ENCODE measurements at regions not wholly inside any gene's neighbourhood (a gene's known extent, or its start where the extent isn't known, plus 50 kb on each side); places are given as distances from the start of the nearest gene placed in this dataset.

DNA sequence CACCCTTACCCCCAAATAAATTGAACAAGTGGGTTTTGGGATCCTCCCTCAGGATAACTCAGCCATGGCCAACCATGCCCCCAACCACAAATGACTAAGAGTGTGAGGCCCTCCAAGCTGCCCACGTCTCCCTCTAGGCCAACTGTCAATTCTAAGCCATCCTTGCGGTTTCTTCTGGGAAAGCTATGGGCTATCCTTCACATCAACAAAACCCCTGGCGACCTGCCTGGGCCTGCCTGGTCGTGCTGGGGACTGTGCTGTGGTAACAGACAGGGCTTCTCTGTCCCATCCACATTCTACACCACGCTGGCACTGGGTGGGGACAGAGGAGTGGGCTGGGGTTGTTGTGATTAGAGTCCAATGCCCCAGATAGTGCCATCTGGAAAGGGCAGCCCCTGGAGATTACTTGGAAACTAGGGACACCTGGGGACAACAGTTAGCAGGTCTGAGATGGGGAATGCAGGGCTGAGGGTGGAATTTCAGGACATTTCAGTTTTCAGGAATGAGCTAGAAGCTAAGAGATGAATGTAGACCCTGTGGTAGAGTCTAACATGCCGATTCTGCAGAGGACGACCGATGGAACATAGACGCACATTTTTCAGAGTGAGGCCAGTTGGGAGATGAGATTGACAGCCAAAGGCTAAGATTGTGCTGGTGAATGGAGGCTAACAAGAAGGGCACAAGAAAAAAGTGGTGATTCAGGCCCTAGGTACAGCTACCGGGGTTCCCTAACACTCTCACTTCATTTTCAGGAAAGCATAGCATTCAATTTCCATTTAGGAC, 131.9 kb downstream of the RASSF10 start:
- DNase-seq (ENCODE audit: low read depth, low spot score) (no peak), ATAC-seq (no peak)
- BruUV-seq (replicated peaks) = no TSS peak
- intact Hi-C loops (cut with micrococcal nuclease; ENCODE audit: unreplicated experiment) (no loop called here), in situ Hi-C loops (cut with HindIII; ENCODE audit: low pct_unique_long_range_greater_than_20kb, low sequenced_read_pairs) (no loop called here)
- no peak overlapping the region for H3K4me3 ChIP-seq (ENCODE audit: low read depth in 2 of 2, low read length in 2 of 2)
- H3K36me3 ChIP-seq (ENCODE audit: control insufficient read depth, insufficient read depth, low read length) = no peaks in the 10 kb centered on the region
- TF ChIP-seq, protein P1, sequence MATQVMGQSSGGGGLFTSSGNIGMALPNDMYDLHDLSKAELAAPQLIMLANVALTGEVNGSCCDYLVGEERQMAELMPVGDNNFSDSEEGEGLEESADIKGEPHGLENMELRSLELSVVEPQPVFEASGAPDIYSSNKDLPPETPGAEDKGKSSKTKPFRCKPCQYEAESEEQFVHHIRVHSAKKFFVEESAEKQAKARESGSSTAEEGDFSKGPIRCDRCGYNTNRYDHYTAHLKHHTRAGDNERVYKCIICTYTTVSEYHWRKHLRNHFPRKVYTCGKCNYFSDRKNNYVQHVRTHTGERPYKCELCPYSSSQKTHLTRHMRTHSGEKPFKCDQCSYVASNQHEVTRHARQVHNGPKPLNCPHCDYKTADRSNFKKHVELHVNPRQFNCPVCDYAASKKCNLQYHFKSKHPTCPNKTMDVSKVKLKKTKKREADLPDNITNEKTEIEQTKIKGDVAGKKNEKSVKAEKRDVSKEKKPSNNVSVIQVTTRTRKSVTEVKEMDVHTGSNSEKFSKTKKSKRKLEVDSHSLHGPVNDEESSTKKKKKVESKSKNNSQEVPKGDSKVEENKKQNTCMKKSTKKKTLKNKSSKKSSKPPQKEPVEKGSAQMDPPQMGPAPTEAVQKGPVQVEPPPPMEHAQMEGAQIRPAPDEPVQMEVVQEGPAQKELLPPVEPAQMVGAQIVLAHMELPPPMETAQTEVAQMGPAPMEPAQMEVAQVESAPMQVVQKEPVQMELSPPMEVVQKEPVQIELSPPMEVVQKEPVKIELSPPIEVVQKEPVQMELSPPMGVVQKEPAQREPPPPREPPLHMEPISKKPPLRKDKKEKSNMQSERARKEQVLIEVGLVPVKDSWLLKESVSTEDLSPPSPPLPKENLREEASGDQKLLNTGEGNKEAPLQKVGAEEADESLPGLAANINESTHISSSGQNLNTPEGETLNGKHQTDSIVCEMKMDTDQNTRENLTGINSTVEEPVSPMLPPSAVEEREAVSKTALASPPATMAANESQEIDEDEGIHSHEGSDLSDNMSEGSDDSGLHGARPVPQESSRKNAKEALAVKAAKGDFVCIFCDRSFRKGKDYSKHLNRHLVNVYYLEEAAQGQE (IDR thresholded peaks at IDR 0.05; ENCODE audit: insufficient read depth in 1 of 2, low read depth in 2 of 2, low read length in 1 of 2) = no peak
- TF ChIP-seq, protein P2, sequence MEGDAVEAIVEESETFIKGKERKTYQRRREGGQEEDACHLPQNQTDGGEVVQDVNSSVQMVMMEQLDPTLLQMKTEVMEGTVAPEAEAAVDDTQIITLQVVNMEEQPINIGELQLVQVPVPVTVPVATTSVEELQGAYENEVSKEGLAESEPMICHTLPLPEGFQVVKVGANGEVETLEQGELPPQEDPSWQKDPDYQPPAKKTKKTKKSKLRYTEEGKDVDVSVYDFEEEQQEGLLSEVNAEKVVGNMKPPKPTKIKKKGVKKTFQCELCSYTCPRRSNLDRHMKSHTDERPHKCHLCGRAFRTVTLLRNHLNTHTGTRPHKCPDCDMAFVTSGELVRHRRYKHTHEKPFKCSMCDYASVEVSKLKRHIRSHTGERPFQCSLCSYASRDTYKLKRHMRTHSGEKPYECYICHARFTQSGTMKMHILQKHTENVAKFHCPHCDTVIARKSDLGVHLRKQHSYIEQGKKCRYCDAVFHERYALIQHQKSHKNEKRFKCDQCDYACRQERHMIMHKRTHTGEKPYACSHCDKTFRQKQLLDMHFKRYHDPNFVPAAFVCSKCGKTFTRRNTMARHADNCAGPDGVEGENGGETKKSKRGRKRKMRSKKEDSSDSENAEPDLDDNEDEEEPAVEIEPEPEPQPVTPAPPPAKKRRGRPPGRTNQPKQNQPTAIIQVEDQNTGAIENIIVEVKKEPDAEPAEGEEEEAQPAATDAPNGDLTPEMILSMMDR (IDR thresholded peaks at IDR 0.05) = no peak
- TF ChIP-seq TCF7L2 (IDR thresholded peaks at IDR 0.05; ENCODE audit: low read depth, low read length) (no peak), SIN3A (IDR thresholded peaks at IDR 0.05; ENCODE audit: borderline replicate concordance, insufficient read depth, low read depth, low read length) (no peak), POLR2AphosphoS5 (IDR thresholded peaks at IDR 0.05; ENCODE audit: low read depth, low read length) (no peak)
- ChIA-PET POLR2A (no interaction called here), CTCF (no interaction called here)
- no peak overlapping the region for H3K27ac ChIP-seq (ENCODE audit: low read length)
- H3K9me3 ChIP-seq (ENCODE audit: control insufficient read depth, insufficient read depth, low read depth, low read length) = no peaks in the 10 kb centered on the region
- H3K27me3 ChIP-seq (ENCODE audit: control insufficient read depth, insufficient read depth, low read length) = no peaks in the 10 kb centered on the region; the same call in 1 of the 2 replicates
- H3K4me1 ChIP-seq (ENCODE audit: control insufficient read depth, insufficient read depth, low read length) = no peaks in the 10 kb centered on the region

DNA sequence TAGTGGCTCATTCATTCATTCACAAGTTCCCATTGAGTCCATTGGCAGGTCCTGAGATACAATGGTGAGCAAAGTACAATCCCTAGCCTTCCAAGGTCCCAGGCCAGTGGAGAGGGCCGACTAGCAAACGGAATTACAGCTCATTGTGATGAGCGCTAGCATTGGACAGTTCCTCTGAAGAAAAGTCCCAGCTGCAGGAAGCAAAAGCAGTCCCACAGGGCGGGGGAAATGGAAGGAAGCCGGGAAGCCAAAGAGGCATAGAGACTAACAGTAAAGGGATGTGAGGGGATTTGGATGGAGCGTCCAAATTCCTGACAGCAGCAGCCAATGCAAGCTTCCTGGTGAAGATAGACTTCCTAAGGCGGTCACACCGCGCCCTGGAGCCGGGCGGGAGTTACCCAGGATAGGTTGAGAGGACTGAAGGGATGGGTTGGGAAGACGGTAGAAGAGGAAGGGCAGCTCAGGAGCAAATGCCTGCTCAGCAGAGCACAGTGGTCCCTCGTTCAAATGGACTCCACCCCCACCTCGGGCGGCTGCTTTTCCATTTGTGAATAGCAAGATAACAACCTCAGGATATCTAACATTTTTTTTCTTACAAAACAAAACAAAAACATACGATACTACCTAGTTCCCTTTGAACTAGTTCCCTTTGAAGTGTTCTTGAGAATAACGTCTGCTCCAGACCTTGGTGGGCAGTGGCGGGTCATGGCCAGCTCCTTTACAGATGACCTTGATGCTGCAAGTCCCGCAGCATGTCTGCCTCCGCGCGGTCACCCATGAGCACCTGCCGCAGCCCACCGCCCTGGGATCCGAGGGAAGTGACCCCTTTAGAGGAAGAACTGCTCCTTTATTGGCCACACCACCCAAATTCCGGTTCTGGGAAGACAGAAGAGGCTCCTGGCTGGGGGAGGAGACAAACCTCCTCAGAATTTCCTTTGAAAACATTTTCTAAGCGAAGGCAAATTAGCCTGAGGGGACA, 132.9 kb downstream of the RASSF10 start:
- H3K36me3 ChIP-seq (ENCODE audit: control insufficient read depth, insufficient read depth, low read length) = no peaks in the 10 kb centered on the region
- no peaks in the 10 kb centered on the region for H3K9me3 ChIP-seq (ENCODE audit: control insufficient read depth, insufficient read depth, low read depth, low read length)
- DNase-seq (ENCODE audit: low read depth, low spot score) (no peak), ATAC-seq (no peak)
- H3K27ac ChIP-seq (ENCODE audit: low read length) = no peak overlapping the region
- ChIA-PET POLR2A (no interaction called here), CTCF (no interaction called here)
- no peaks in the 10 kb centered on the region for H3K4me1 ChIP-seq (ENCODE audit: control insufficient read depth, insufficient read depth, low read length)
- no peak overlapping the region for H3K4me3 ChIP-seq (ENCODE audit: low read depth in 2 of 2, low read length in 2 of 2)
- H3K27me3 ChIP-seq (ENCODE audit: control insufficient read depth, insufficient read depth, low read length) = no peaks in the 10 kb centered on the region
- in situ Hi-C loops (cut with HindIII; ENCODE audit: low pct_unique_long_range_greater_than_20kb, low sequenced_read_pairs) = no loop called here
- intact Hi-C loops (cut with micrococcal nuclease; ENCODE audit: unreplicated experiment) = no loop called here
- TF ChIP-seq TCF7L2 (IDR thresholded peaks at IDR 0.05; ENCODE audit: low read depth, low read length) (no peak), POLR2AphosphoS5 (IDR thresholded peaks at IDR 0.05; ENCODE audit: low read depth, low read length) (no peak), SIN3A (IDR thresholded peaks at IDR 0.05; ENCODE audit: borderline replicate concordance, insufficient read depth, low read depth, low read length) (no peak)
- TF ChIP-seq, protein P1 (IDR thresholded peaks at IDR 0.05; ENCODE audit: insufficient read depth in 1 of 2, low read depth in 2 of 2, low read length in 1 of 2) = no peak
- TF ChIP-seq, protein P2 (IDR thresholded peaks at IDR 0.05) = no peak
- BruUV-seq (replicated peaks) = no TSS peak

All from Panc1 (cell line).